Neuronal stem cell (in vitro differentiated cells): ENCODE measurements at regions not wholly inside any gene's neighbourhood (a gene's known extent, or its start where the extent isn't known, plus 50 kb on each side); places are given as distances from the start of the nearest gene placed in this dataset.

Experiments used
- DNase-seq: peaks from one replicate; pipeline ENCODE4 v3.0.0-alpha.2; 2013; ENCODE audit warnings: low spot score
- H2AFZ ChIP-seq: one replicate; pipeline ENCODE4 v1.6.1; 2013; ENCODE audit warnings: mild to moderate bottlenecking, low read length, inconsistent platforms
- H2AK5ac ChIP-seq: 2 replicates; pipeline ENCODE4 v1.6.1; 2013; ENCODE audit warnings: low read depth, mild to moderate bottlenecking, inconsistent platforms, low read length, moderate library complexity, mixed read lengths
- H2BK120ac ChIP-seq: 2 replicates; pipeline ENCODE4 v1.6.1; 2013; ENCODE audit warnings: low read depth, mild to moderate bottlenecking, inconsistent platforms, low read length, moderate library complexity, mixed read lengths
- H2BK12ac ChIP-seq: one replicate; pipeline ENCODE4 v1.6.1; 2013; ENCODE audit warnings: low read length, inconsistent platforms
- H2BK15ac ChIP-seq: 2 replicates; pipeline ENCODE4 v1.6.1; 2013; ENCODE audit warnings: mild to moderate bottlenecking, low read length, inconsistent platforms, mixed read lengths
- H2BK5ac ChIP-seq: one replicate; pipeline ENCODE4 v1.6.1; 2013; ENCODE audit warnings: inconsistent platforms, mild to moderate bottlenecking, low read length, moderate library complexity
- H3K14ac ChIP-seq: one replicate; pipeline ENCODE4 v1.6.1; 2013; ENCODE audit warnings: low read length, inconsistent platforms
- H3K18ac ChIP-seq: 2 replicates; pipeline ENCODE4 v1.6.1; 2013; ENCODE audit warnings: low read length, inconsistent platforms
- H3K23ac ChIP-seq: 2 replicates; pipeline ENCODE4 v1.6.1; 2013; ENCODE audit warnings: low read depth, mild to moderate bottlenecking, mixed read lengths, low read length, inconsistent platforms; ENCODE audit not compliant: poor library complexity
- H3K27ac ChIP-seq: replicated peaks from 3 replicates; pipeline ENCODE4 v1.5.1; 2013; ENCODE audit warnings: low read length, inconsistent platforms
- H3K27me3 ChIP-seq, 3 experiments: 2 replicates each; pipeline ENCODE4 v1.6.1; 2013; ENCODE audit warnings: low read length in 3 of 3, mild to moderate bottlenecking in 2 of 3, inconsistent platforms in 1 of 3, low read depth in 1 of 3, mixed read lengths in 1 of 3, moderate library complexity in 1 of 3; ENCODE audit not compliant: control insufficient read depth in 3 of 3, insufficient read depth in 3 of 3
- H3K36me3 ChIP-seq, 2 donors: replicated peaks in 1 of 2; 2 replicates each; pipeline ENCODE4 v1.6.1; 2013; ENCODE audit warnings: low read length in 2 of 2; ENCODE audit not compliant: control insufficient read depth in 2 of 2, insufficient read depth in 2 of 2
- H3K4ac ChIP-seq: 2 replicates; pipeline ENCODE4 v1.6.1; 2013; ENCODE audit warnings: inconsistent platforms, mild to moderate bottlenecking, low read length, moderate library complexity
- H3K4me1 ChIP-seq, 2 donors: 1 replicate in 1 of 2; 2 replicates in 1 of 2; pipeline ENCODE4 v1.6.1; 2013; ENCODE audit warnings: low read length in 2 of 2, low read depth in 1 of 2; ENCODE audit not compliant: control insufficient read depth in 2 of 2, insufficient read depth in 1 of 2
- H3K4me2 ChIP-seq: one replicate; pipeline ENCODE4 v1.6.1; 2013; ENCODE audit warnings: mild to moderate bottlenecking, low read length, inconsistent platforms; ENCODE audit not compliant: insufficient read depth, poor library complexity, severe bottlenecking
- H3K4me3 ChIP-seq, 2 donors: 2 replicates each; pipeline ENCODE4 v1.5.1; 2013; ENCODE audit warnings: low read length in 2 of 2, mild to moderate bottlenecking in 2 of 2, inconsistent platforms in 1 of 2, moderate library complexity in 1 of 2
- H3K79me1 ChIP-seq: one replicate; pipeline ENCODE4 v1.6.1; 2013; ENCODE audit warnings: low read depth, mild to moderate bottlenecking, inconsistent platforms, low read length, moderate library complexity
- H3K9ac ChIP-seq: one replicate; pipeline ENCODE4 v1.6.1; 2013; ENCODE audit warnings: mild to moderate bottlenecking, low read depth, low read length, inconsistent platforms; ENCODE audit not compliant: poor library complexity
- H3K9me3 ChIP-seq, 2 donors: replicated peaks in 1 of 2; 2 replicates each; pipeline versions ENCODE3 to v1.6.1; 2013; ENCODE audit warnings: low read length in 2 of 2, mild to moderate bottlenecking in 2 of 2, inconsistent platforms in 1 of 2, low read depth in 1 of 2, mixed read lengths in 1 of 2, moderate library complexity in 1 of 2; ENCODE audit not compliant: control insufficient read depth in 2 of 2, insufficient read depth in 1 of 2
- H4K8ac ChIP-seq: one replicate; pipeline ENCODE4 v1.6.1; 2013; ENCODE audit warnings: low read depth, mild to moderate bottlenecking, inconsistent platforms, low read length, moderate library complexity
- H4K91ac ChIP-seq: one replicate; pipeline ENCODE4 v1.6.1; 2013; ENCODE audit warnings: low read length, low read depth, mild to moderate bottlenecking, inconsistent platforms; ENCODE audit not compliant: poor library complexity
- WGBS, 2 donors: extraction: QIAGEN DNeasy Blood & Tissue Kit; methylation state at CpG; one replicate each; pipeline ENCODE4 v1.1.7; 2013; ENCODE audit warnings: missing lambda C conversion rate in 2 of 2, mixed read lengths in 1 of 2; ENCODE audit not compliant: insufficient read length in 2 of 2, insufficient replicate concordance in 1 of 2; ENCODE audit errors: extremely low coverage in 2 of 2; 5-methylcytosine and 5-hydroxymethylcytosine counted together

GRCh38 chr14:22395803-22396202 is 193.2 kb downstream of the DAD1 start:
- H3K79me1 ChIP-seq: no peaks in the 10 kb centered on the region
- H3K9me3 ChIP-seq: no peaks in the 10 kb centered on the region
- H3K4me3 ChIP-seq: no peak overlapping the region
- WGBS, 2 donors: no CpG with 5 or more reads among the region's 2 CpGs
- H3K14ac ChIP-seq: peak overlapping the region; percentile 23
- H3K9ac ChIP-seq: no peak overlapping the region
- no peak overlapping the region for H2BK12ac ChIP-seq
- H4K8ac ChIP-seq: peak overlapping the region; percentile 33
- no peak overlapping the region for H2BK120ac ChIP-seq
- H3K36me3 ChIP-seq: no peaks in the 10 kb centered on the region
- no peak overlapping the region for H2BK5ac ChIP-seq
- peaks cover 0 to 6% of the 10 kb centered on the region in 2 donors for H3K4me1 ChIP-seq
- H3K18ac ChIP-seq: peak overlapping the region; percentile 50
- no peak overlapping the region for H2AFZ ChIP-seq
- DNase-seq: no peak
- H3K27ac ChIP-seq: no peak overlapping the region
- peaks cover 0 to 20% (median 0%) of the 10 kb centered on the region in 3 experiments for H3K27me3 ChIP-seq
- no peak overlapping the region for H2BK15ac ChIP-seq
- no peak overlapping the region for H4K91ac ChIP-seq
- H3K4ac ChIP-seq: no peak overlapping the region
- H2AK5ac ChIP-seq: peak overlapping the region; percentile 42
- H3K4me2 ChIP-seq: no peak overlapping the region
- peak overlapping the region; percentile 43 for H3K23ac ChIP-seq

GRCh38 chr14:22394616-22395015 is 194.4 kb downstream of the DAD1 start:
- no peak for DNase-seq
- Histone ChIP-seq H2AK5ac (no peak overlapping the region), H3K4me3 (no peak overlapping the region), H3K9ac (no peak overlapping the region), H3K79me1 (no peaks in the 10 kb centered on the region), H2AFZ (no peak overlapping the region), H3K27me3 (peaks cover 0 to 20% (median 0%) of the 10 kb centered on the region in 3 experiments), H3K9me3 (no peaks in the 10 kb centered on the region), H3K27ac (no peak overlapping the region), H2BK15ac (no peak overlapping the region), H4K8ac (no peak overlapping the region), H3K18ac (no peak overlapping the region), H3K14ac (no peak overlapping the region), H3K4ac (no peak overlapping the region), H2BK120ac (no peak overlapping the region), H3K4me2 (no peak overlapping the region), H2BK12ac (no peak overlapping the region), H3K4me1 (peaks cover 0 to 6% of the 10 kb centered on the region in 2 donors), H3K23ac (no peak overlapping the region), H3K36me3 (no peaks in the 10 kb centered on the region), H2BK5ac (no peak overlapping the region), H4K91ac (no peak overlapping the region)
- WGBS, 2 donors: no CpG with 5 or more reads among the region's 2 CpGs

GRCh38 chr14:22393796-22394195 is 195.2 kb downstream of the DAD1 start:
- no peak overlapping the region for H3K18ac ChIP-seq
- no peak overlapping the region for H3K4ac ChIP-seq
- H4K8ac ChIP-seq: no peak overlapping the region
- no peak overlapping the region for H4K91ac ChIP-seq
- no peak overlapping the region for H2AFZ ChIP-seq
- no peak overlapping the region for H2BK5ac ChIP-seq
- no peak overlapping the region for H2BK15ac ChIP-seq
- no peaks in the 10 kb centered on the region for H3K79me1 ChIP-seq
- WGBS, 2 donors: no CpG with 5 or more reads among the region's 2 CpGs
- H3K36me3 ChIP-seq: no peaks in the 10 kb centered on the region
- peaks cover 0 to 19% (median 0%) of the 10 kb centered on the region in 3 experiments for H3K27me3 ChIP-seq
- H3K14ac ChIP-seq: no peak overlapping the region
- H3K23ac ChIP-seq: no peak overlapping the region
- peaks cover 0 to 6% of the 10 kb centered on the region in 2 donors for H3K4me1 ChIP-seq
- H2BK12ac ChIP-seq: no peak overlapping the region
- H2AK5ac ChIP-seq: no peak overlapping the region
- no peak for DNase-seq
- no peak overlapping the region for H3K9ac ChIP-seq
- no peaks in the 10 kb centered on the region for H3K9me3 ChIP-seq
- no peak overlapping the region for H3K4me2 ChIP-seq
- H2BK120ac ChIP-seq: no peak overlapping the region
- no peak overlapping the region for H3K27ac ChIP-seq
- no peak overlapping the region for H3K4me3 ChIP-seq

GRCh38 chr14:22391908-22392565 is 197.0 kb downstream of the DAD1 start:
- no peak overlapping the region for H3K4me2 ChIP-seq
- H3K27me3 ChIP-seq: peaks cover 0 to 15% (median 0%) of the 10 kb centered on the region in 3 experiments

More at GRCh38 chr14:22391908-22392565, 197.0 kb downstream of the DAD1 start:
- no peak overlapping the region for H2BK120ac ChIP-seq
- H3K4me3 ChIP-seq: no peak overlapping the region
- peaks cover 2 to 5% of the 10 kb centered on the region in 2 donors for H3K4me1 ChIP-seq
- no peaks in the 10 kb centered on the region for H3K36me3 ChIP-seq
- no peak overlapping the region for H3K14ac ChIP-seq
- no peak overlapping the region for H2AK5ac ChIP-seq
- no peak overlapping the region for H2BK15ac ChIP-seq
- H4K8ac ChIP-seq: no peak overlapping the region
- peak; percentile 64 for DNase-seq
- no peak overlapping the region for H3K4ac ChIP-seq
- H3K79me1 ChIP-seq: no peaks in the 10 kb centered on the region
- no CpG with 5 or more reads among the region's 7 CpGs for WGBS, 2 donors
- no peak overlapping the region for H3K27ac ChIP-seq
- no peak overlapping the region for H3K18ac ChIP-seq
- H2BK12ac ChIP-seq: no peak overlapping the region
- no peak overlapping the region for H2BK5ac ChIP-seq
- H2AFZ ChIP-seq: peak overlapping the region; percentile 14
- no peak overlapping the region for H3K23ac ChIP-seq
- no peaks in the 10 kb centered on the region for H3K9me3 ChIP-seq
- H4K91ac ChIP-seq: no peak overlapping the region
- no peak overlapping the region for H3K9ac ChIP-seq
